SK-N-SH (cell line): ENCODE measurements at regions not wholly inside any gene's neighbourhood (a gene's known extent, or its start where the extent isn't known, plus 50 kb on each side); places are given as distances from the start of the nearest gene placed in this dataset.

Source experiments
- EP300 ChIP-seq, 2 experiments: IDR thresholded peaks; 2 replicates each; pipeline versions ENCODE4 v1.4.0 to v1.6.1; 2012; ENCODE audit warnings: borderline replicate concordance in 1 of 2, low read depth in 1 of 2, low read length in 1 of 2
- EZH2phosphoT487 ChIP-seq: fragments of 200-600 bp; sonication (generic); IDR thresholded peaks from 2 replicates; pipeline ENCODE4 v1.6.1; 2017; ENCODE audit warnings: low read depth, mixed run types, mild to moderate bottlenecking, antibody characterized with exemption, moderate library complexity, borderline replicate concordance
- FOSL2 ChIP-seq: IDR thresholded peaks from 2 replicates; pipeline ENCODE4 v1.4.0; 2012; ENCODE audit warnings: low read depth, mild to moderate bottlenecking, moderate library complexity, borderline replicate concordance
- GABPA ChIP-seq: IDR thresholded peaks from 2 replicates; pipeline ENCODE4 v1.4.0; 2012; ENCODE audit warnings: low read depth, mild to moderate bottlenecking
- JUND ChIP-seq: IDR thresholded peaks from 2 replicates; pipeline ENCODE4 v1.4.0; 2012
- PBX3 ChIP-seq: IDR thresholded peaks from 2 replicates; pipeline ENCODE4; 2012
- POLR2AphosphoS5 ChIP-seq: IDR thresholded peaks from 2 replicates; pipeline ENCODE4 v1.6.1; 2012; ENCODE audit warnings: low read depth, low read length
- RCOR1 ChIP-seq: fragments of 150-350 bp; IDR thresholded peaks from 2 replicates; pipeline ENCODE4 v1.6.1; 2017; ENCODE audit warnings: antibody characterized with exemption, low read length
- SIN3A ChIP-seq: IDR thresholded peaks from 2 replicates; pipeline ENCODE4 v1.6.1; 2012; ENCODE audit warnings: low read depth, mild to moderate bottlenecking, low read length, moderate library complexity, borderline replicate concordance
- TEAD4 ChIP-seq: IDR thresholded peaks from 2 replicates; pipeline ENCODE4 v1.4.0; 2012; ENCODE audit warnings: mild to moderate bottlenecking, borderline replicate concordance; ENCODE audit not compliant: insufficient read depth
- TF ChIP-seq, protein P1 (sequence below): fragments of 200-600 bp; sonication (generic); IDR thresholded peaks from 2 replicates; pipeline ENCODE4 v1.6.1; 2017; ENCODE audit warnings: antibody characterized with exemption, mild to moderate bottlenecking, moderate library complexity
- TF ChIP-seq, protein P2 (sequence below): IDR thresholded peaks from 2 replicates; pipeline ENCODE4 v1.4.0; 2012; ENCODE audit warnings: low read depth, borderline replicate concordance
- TF ChIP-seq, protein P3 (sequence below): fragments of 150-350 bp; IDR thresholded peaks from 2 replicates; pipeline ENCODE4 v1.6.1; 2017; ENCODE audit warnings: antibody characterized with exemption, low read length, low read depth, borderline replicate concordance

DNA sequence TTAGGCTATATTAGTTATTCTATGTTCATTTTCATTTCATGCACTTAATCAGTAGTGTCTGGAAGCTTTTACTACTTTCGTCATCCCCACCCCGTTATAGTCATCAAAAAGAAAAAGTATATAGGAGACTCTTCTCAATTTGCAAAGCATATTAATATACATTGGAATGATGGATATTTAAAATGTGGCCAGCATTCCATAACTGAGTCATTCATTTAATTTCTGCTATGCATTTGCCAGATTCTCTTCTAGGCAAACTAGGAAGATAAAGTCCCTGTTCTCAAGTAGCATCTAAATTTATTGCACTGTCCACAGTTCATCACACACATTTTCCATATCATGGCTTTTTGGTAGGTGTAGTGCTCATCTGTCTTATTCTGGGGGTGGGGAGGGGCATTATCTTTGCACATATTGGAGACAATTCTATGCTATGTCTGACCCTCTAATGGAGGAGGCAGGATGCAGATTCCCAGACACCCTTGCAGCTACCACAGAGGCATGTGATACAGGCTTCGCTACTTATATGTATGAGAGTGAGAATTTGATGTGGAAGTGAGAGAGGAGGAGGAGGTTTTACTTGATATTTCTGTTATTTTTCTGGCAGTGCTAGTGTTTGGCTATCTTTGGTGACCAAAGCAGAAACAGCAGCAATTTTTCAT lies 125.8 kb downstream of the CTH start:
- TF ChIP-seq, protein P1, sequence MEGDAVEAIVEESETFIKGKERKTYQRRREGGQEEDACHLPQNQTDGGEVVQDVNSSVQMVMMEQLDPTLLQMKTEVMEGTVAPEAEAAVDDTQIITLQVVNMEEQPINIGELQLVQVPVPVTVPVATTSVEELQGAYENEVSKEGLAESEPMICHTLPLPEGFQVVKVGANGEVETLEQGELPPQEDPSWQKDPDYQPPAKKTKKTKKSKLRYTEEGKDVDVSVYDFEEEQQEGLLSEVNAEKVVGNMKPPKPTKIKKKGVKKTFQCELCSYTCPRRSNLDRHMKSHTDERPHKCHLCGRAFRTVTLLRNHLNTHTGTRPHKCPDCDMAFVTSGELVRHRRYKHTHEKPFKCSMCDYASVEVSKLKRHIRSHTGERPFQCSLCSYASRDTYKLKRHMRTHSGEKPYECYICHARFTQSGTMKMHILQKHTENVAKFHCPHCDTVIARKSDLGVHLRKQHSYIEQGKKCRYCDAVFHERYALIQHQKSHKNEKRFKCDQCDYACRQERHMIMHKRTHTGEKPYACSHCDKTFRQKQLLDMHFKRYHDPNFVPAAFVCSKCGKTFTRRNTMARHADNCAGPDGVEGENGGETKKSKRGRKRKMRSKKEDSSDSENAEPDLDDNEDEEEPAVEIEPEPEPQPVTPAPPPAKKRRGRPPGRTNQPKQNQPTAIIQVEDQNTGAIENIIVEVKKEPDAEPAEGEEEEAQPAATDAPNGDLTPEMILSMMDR = no peak
- TF ChIP-seq TEAD4 (no peak), FOSL2 (peak; percentile 37; the same call in 1 of the 2 replicates), RCOR1 (no peak), EP300 (IDR thresholded peaks at IDR 0.05; ENCODE audit: borderline replicate concordance in 1 of 2, low read depth in 1 of 2, low read length in 1 of 2) (0 out of 4 replicates have a peak, but pooled peaks of 1 of the 2 experiments have one; percentile 22), GABPA (no peak), SIN3A (no peak), JUND (0 out of 2 replicates have a peak, but pooled peaks have one; percentile 28), POLR2AphosphoS5 (no peak), EZH2phosphoT487 (no peak), PBX3 (0 out of 2 replicates have a peak, but pooled peaks have one; percentile 18)
- TF ChIP-seq, protein P2, sequence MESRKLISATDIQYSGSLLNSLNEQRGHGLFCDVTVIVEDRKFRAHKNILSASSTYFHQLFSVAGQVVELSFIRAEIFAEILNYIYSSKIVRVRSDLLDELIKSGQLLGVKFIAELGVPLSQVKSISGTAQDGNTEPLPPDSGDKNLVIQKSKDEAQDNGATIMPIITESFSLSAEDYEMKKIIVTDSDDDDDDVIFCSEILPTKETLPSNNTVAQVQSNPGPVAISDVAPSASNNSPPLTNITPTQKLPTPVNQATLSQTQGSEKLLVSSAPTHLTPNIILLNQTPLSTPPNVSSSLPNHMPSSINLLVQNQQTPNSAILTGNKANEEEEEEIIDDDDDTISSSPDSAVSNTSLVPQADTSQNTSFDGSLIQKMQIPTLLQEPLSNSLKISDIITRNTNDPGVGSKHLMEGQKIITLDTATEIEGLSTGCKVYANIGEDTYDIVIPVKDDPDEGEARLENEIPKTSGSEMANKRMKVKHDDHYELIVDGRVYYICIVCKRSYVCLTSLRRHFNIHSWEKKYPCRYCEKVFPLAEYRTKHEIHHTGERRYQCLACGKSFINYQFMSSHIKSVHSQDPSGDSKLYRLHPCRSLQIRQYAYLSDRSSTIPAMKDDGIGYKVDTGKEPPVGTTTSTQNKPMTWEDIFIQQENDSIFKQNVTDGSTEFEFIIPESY = no peak
- TF ChIP-seq, protein P3, sequence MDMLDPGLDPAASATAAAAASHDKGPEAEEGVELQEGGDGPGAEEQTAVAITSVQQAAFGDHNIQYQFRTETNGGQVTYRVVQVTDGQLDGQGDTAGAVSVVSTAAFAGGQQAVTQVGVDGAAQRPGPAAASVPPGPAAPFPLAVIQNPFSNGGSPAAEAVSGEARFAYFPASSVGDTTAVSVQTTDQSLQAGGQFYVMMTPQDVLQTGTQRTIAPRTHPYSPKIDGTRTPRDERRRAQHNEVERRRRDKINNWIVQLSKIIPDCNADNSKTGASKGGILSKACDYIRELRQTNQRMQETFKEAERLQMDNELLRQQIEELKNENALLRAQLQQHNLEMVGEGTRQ = no peak
